ENCODE measurements at regions not wholly inside any gene's neighbourhood (a gene's known extent, or its start where the extent isn't known, plus 50 kb on each side); places are given as distances from the start of the nearest gene placed in this dataset.

DNA sequence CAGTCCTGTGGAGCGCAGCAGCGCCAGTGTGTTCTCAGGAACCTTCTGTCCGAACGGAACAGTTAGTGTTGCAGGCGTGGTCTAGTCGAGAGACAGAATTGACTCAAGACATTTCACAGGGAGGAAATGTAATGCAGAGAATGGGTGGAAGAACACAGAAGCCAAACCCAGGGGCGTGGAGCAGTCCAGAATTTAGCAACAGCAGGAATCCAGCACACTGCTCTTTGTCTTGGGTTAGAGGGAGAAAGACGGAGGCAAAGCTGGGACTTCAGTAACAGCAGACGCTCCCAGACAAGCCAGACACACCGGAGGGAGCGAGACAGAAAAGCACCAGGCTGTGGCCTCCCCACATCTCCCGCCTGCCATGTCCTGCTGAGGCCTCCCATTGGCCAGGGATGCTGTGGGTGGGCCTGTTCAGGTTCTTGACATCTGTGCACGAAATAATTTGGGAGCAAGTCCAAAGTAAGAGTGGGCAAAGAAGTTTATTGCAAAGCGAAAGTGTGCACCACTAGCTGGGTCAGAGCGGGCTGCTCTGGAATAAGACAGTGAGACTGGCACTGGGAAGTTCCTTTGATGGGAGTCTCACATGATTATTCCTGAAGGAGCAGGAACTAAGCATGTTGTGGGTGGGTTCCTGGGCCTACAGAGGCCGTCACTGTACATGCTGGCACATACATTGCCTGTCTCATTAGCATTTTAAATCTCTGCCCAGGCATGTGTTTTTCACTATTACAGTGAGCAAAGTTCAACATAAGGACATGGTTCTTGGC is 339.3 kb upstream of the SFSWAP start:
- DNase-seq (ENCODE audit: low read depth in 2 of 3, low spot score in 2 of 3), result no peak

DNA sequence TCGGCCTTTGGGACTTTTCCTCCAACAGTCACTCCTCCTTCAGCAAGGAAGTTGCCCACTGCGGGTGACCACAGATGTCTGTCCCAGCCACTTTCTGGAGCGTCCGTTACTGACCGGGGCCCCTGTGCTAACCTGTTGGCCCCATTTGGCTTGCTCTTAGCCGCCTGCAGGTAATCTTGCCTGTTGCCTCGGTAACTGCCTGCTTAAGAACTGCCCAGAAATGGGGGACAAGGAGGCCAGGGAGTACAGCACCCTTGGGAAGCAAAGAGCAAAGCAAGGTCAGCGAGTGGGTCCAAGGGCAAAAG is 338.8 kb upstream of the SFSWAP start:
- no peak for DNase-seq (ENCODE audit: low read depth in 2 of 3, low spot score in 2 of 3)

DNA sequence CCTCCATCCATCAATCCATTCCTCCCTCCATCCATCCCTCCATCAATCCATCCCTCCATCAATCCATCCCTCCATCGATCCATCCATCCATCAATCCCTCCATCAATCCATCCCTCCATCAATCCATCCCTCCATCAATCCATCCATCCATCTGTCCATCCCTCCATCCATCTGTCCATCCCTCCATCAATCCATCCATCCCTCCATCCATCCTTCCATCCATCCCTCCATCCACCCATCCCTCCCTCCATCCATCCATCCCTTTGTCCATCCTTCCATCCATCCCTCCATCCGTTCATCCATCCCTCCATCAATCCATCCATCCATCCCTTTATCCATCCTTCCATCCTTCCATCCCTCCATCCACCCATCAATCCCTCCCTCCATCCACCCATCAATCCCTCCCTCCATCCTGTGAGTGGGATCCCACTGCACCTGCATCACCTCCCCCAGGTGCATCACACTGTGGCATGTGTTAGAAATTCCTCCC is 338.1 kb upstream of the SFSWAP start:
- DNase-seq (ENCODE audit: low read depth in 2 of 3, low spot score in 2 of 3), result no peak

DNA sequence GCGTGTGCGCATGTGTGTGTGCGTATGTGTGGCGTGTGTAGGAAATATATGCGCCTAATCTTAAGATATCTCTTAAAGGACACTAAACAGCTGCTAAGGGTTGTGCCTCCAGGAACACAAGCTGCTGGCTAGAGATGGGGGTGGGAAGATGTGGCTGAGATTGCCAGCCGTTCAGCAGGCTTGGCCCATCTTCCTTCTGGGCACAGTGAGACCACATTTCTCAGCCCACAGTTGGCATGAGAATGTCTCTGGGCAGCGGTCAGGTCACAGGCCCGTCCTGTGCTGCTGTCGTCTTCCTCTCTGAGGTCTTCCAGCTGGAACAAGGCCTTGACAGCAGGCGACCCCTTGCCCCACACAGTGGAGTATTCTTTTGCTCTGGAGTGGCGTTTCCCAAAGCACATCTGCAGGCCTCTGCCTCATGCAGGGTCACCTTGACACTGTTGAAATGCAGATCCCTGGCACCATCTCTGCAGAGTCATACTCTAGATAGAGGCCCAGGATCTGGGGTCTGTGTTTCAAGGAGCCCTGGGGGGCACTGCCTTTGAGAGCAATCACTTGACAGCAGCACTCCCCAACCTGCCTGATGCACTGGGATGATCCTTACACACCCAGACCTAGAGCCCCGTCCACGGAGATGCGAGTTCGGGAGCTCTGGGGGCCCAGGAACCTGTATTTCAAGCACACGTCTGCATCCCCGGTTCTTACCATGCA is 335.5 kb upstream of the SFSWAP start:
- no peak for DNase-seq (ENCODE audit: low read depth in 2 of 3, low spot score in 2 of 3)

DNA sequence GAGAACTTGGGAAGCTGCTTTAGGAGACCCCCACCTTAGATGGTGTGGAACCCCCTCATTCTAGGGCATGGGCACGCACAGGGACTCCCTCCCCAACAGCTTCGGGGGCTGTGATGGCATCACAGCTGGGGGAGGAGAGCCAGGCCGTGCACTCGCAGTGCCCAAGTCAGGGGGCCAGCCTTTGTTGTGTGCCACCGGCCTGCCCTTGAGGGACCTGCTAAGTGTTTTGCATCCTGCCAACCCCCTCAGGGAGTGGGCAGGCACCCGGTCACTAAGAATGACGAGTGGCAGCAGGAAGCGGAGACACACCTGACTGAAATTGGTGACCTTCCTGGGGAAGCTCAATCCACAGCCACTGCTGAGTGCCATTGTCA is 334.9 kb upstream of the SFSWAP start:
- DNase-seq (ENCODE audit: low read depth in 2 of 3, low spot score in 2 of 3), result no peak

DNA sequence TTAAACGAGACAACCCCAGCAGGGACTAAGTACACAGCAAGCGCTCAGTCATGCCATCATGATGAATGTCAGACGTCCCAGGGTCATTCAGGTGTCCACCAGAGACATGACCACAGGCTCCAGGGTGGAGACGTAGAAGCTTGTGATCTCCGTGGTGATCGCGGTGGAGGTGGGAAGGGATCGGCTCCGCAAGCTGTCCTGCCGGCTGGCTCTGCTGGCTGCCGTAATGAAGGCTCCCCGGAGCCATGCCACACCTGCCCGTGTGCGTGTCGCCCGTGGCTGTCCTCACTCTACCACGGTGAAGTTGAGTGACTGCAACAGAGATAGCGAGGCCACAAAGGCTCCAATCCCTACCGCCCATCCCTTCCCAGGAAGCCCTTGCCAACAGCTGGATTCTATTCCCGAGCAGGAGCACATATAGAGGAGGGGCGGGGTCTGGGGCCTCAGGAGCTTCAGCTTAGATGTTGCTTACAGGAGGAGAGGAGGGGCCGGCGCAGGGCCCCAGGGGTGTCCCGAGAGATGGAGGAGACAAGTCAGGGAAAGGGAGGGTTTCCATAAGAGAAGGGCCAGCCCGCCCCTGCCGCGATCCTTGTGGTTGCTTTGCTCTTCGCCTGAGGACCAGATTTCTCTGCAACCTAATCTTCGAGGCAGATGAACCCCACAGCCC is 332.6 kb upstream of the SFSWAP start:
- no peak for DNase-seq (ENCODE audit: low read depth in 2 of 3, low spot score in 2 of 3)

DNA sequence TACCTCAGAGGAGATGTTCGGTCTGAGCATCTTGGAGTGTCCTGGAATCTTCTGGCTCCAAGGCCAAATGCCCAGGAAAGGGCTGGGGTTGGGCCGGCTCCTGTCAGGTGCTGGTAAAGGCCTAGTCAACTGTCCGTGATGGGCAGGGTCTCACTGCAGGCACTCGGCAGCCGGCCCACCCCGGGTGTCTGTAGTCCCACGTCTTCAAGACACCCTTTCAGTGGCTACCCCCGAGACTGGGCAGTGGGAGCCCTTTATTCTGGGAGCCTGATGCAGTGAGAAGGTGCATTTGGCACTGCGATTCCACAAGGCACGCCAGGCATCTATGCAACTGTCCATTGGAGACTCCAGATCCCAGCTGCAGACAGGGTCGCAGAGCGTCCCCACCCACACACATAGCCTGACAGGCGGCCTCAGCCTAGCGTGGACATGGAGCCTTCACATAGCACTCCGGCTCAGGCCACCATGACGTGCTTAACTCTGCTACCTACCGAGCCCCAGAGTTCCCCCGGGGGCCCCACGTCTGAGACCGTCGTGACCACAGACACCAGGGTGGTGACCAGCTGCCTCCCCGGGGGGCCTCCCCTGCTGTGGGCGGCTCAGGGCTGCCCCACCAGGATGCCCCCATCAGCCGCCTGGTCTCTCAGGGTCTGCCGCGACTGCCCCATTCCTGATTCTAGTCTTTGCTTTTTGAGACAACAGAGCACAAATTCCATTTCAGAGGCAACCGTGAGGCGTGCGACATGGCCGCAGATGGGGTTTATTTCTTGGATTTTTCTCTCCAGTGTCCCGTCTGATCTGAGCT is 331.8 kb upstream of the SFSWAP start:
- no peak for DNase-seq (ENCODE audit: low read depth in 2 of 3, low spot score in 2 of 3)

DNA sequence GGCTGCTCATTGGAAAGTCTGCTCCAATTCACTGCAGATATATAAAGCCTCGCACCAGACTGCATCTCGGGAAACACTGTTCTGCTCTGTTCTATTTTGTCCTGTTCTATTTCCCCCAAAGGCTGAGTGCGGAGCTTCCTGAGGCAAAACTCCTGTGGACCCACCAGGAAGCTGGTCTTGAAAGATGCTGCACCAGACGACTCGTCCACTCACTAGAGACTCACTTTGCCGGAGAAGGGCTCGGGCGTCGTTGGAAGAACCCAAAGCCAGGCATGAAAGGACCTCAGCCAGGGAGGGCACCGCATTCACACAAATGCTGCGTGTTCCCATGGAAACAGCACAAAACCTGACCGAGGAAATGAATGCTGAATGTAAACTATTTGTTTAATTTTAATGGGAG is 331.2 kb upstream of the SFSWAP start:
- no peak for DNase-seq (ENCODE audit: low read depth in 2 of 3, low spot score in 2 of 3)

DNA sequence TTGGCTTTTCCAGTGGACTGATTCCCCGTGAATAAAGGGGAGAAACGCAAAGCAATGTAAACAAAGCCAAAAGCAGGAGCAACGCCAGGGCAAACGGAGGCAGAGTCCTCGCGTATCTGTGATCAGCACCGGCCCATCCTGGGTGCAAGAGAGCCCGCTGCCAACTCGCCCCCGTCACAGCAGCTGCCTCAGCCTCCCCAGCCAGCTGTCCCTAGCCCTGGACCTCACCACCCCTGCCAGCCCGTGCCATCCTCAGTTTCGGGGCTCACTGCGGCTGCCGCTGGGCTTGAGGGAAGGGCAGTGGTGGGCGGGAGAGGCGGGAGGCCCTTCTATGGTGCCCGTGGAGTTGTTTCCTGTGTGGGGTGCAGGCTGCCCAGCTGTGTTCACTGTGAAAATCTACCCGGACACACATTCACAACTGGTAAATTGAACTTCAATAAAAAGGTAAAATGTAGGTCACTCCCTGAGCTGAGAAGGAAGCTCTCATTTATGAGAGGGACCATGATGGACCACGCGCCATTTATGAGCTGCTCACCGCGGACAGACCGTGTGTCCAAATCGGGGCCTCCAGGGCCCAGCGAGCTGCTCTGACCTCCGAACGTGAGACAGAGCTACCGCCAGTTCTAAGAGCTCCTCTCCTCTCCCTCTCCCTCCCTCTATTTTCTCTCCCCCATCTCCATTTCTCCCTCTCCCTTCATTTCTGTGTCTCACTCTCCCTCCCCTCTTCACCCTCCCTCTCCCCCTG is 330.5 kb upstream of the SFSWAP start:
- no peak for DNase-seq (ENCODE audit: low read depth in 2 of 3, low spot score in 2 of 3)

DNA sequence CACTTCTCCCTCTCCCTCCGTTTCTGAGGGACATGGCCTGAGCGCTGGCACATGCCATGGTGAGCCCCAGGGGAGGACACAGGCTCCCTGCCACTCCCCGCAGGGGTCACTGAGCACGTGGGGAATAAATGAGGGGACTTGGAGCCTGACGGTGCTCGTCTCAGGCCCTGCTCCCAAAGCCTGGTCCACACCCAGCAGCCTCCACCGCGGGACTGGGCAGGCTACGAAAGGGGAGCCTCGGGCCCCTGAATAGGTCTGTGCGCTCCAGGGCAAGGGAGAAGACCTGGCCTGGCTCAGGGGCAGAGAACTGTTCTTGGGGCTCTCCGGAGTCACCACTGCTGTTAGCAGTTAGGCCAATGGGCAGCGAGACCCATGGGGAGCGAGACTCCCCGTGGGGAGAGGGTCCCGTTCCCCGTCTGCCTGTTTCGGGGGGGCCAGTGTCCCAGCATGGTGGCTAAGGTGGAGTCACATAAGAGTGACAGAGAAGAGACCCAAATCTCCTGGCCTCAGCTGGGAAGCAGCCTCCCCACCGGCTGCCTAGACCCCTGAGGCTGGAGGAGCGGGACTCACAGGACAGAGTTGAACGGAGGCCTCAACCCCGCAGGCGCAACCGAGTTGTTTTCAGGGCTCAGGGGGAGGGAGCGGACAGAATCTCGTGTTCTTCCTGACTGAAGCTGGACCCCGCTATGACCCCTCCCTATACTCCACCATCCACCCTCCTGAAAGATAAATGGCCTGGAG is 329.8 kb upstream of the SFSWAP start:
- DNase-seq (ENCODE audit: low read depth in 2 of 3, low spot score in 2 of 3), result no peak

DNA sequence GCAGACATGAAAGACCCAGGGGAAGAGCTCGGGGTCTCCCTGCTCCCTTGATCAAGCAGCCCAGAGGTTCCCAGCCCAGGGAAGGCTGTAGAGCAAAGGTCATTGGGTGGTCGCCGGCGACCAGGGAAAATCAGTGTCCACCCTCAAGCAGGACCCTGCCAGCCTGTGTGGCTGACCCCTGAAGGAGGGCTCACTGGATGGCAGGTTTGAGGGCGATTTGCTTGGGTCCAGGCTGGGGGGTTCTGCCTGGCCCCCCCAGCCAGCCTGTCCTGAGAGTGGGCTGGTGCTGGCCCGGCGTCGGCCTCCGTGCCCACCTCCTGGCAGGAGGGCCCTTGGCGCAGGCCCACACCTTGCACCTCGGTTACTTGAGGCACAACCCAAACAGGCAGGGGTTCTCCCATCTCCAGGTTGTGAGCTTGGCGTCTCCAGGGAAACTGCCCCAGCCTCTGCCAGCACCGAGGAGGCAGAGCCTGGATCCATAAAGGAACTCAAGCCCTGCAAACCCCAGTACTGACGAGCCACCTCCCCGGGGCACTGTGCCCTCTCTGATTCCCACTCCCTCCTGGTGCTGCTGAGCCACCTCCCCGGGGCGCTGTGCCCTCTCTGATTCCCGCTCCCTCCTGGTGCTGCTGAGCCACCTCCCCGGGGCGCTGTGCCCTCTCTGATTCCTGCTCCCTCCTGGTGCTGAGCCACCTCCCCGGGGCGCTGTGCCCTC is 329.0 kb upstream of the SFSWAP start:
- DNase-seq (ENCODE audit: low read depth in 2 of 3, low spot score in 2 of 3), result no peak

DNA sequence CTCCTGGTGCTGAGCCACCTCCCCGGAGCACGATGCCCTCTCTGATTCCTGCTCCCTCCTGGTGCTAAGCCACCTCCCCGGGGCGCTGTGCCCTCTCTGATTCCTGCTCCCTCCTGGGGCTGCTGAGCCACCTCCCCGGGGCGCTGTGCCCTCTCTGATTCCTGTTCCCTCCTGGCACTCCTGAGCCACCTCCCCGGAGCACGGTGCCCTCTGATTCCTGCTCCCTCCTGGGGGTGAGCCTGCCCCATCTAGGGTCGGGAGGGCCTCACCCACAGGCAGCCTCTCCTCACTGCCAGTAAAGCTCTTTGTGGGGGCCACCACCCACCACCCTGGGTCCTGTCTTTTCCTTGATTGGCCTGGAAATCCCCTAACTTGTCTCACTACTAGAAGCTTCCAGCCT is 327.6 kb upstream of the SFSWAP start:
- DNase-seq (ENCODE audit: low read depth in 2 of 3, low spot score in 2 of 3), result no peak

DNA sequence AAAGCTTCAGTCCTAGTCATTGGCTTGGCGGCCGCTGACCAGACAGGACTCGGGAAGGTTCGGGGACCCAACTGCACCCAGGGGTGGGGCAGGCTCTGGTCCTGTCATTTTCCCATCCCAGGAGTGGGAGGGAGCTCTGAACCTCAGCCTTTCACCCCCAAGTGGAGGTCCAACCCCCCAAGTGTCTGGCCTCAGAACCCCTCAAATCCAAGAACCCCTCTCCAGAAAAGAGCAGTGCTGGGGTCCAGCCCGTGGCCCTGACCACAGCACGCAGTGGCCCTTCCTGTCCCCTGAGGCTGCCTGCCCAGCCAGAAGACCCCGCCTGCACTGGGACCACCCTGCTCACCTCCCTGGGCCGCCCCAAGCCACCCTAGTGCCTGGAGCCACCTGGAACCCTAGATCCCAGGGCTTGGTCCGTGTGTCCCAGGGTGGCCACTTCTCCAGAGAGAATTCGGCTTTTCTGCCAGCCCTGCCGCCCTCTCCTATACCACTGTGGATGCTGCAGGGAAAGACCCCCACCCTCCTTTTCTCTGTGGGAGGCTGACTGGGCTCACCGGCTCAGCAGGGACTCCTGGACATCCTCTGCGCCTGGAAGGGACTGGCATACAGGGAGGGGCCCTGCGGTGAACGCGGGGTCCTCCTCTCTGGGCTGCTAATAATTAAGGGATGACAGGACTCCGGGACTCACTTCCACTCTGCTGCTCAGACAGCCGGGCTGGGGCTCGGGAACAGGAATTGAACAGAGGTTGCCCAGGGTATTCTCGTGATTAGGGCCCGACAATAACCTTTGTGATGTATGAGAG is 326.9 kb upstream of the SFSWAP start:
- no peak for DNase-seq (ENCODE audit: low read depth in 2 of 3, low spot score in 2 of 3)

DNA sequence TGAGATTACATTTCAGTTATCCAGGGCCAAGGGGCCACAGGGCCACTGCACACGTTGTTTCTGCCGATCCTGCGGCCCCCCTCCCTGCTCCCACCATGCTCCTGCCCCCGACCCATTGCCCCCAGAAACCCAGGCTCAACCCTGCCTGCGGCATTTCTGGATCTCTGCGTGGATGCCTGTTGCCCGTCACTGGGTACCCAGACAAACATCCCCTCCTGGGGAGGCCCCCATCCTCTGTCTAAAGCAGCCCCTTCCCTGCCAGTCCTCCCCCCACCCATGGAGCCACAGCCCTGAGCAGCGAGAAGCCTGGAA is 326.4 kb upstream of the SFSWAP start:
- no peak for DNase-seq (ENCODE audit: low read depth in 2 of 3, low spot score in 2 of 3)

DNA sequence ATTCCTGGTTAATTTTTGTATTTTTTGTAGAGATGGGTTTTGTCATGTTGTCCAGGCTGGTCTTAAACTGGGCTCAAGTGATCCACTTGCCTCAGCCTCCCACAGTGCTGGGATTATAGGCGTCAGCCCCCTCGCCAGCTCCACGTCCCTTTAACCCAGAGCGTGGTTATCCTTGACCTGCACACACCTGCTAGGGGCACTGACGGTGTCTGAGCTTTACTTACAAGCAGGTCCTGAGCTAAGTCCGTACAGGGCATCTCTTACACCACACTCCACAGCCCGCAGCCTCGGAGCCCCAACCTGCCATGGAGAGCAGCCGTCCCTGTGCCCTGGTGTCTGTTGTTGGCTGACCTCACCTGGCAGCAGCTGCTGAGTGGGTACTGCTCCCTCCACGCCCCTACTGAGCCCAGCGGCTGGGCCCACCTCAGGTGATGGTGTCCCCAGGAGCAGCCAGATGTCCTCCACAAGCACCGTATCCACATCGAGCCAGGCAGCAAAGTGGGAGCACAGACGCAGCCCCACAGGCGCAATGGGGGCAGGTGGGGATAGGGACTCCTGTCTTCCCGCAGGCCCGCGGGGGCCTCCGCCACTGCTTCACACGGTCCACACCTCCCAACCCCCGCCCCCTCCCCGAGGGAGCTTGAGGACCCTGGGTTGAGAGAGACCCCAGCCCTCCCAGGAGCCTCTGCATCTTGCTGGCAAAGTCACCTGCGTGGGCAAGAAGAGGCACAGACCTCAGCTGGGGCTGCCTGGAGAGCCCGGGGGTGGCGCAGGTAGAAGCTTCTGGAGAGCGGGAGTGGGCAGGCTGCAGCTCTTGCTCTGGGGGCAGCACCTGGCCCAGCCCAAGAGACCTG is 325.4 kb upstream of the SFSWAP start:
- no peak for DNase-seq (ENCODE audit: low read depth in 2 of 3, low spot score in 2 of 3)

DNA sequence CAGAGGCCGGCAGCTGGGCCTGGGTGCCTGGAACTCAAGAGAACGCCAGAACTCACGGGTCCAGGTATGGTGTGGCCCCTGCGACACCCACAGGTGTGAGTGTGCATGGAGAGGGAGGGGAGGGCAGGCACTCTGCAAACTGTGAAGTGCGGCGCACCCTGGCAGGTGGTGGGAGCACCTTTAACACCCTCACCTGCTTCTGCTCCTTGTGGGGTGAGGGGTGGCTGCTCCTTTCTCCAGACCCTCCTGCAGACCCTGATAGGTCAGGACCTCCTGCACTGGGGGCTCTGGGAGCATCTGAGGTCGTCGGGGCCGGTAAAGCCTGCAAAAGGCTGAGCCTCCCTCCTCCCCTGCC is 324.7 kb upstream of the SFSWAP start:
- no peak for DNase-seq (ENCODE audit: low read depth in 2 of 3, low spot score in 2 of 3)

DNA sequence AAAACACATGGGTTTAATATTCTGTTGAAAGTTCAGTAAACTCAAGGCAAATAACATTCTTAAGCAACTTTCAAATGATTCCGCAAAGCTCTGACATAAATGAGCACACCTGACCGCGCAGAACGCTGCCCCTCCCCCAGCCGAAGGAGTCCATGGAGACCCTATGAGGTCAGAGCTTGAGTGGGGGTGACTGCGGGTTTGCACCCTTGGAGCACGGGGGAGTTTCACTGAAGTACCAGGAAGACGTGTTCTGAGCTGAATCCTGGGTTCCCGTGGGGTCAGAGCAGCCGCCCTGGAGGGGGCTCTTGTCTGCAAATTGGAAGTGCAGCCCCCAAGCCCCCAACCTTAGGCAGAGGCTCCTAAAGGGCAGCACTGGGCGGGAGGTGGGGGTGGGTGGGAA is 324.1 kb upstream of the SFSWAP start:
- no peak for DNase-seq (ENCODE audit: low read depth in 2 of 3, low spot score in 2 of 3)

All from activated CD8-positive, alpha-beta memory T cell treated with anti-CD3 and anti-CD28 coated beads for 48 hours (primary cell).